ENCODE measurements at regions not wholly inside any gene's neighbourhood (a gene's known extent, or its start where the extent isn't known, plus 50 kb on each side); places are given as distances from the start of the nearest gene placed in this dataset.

DNA sequence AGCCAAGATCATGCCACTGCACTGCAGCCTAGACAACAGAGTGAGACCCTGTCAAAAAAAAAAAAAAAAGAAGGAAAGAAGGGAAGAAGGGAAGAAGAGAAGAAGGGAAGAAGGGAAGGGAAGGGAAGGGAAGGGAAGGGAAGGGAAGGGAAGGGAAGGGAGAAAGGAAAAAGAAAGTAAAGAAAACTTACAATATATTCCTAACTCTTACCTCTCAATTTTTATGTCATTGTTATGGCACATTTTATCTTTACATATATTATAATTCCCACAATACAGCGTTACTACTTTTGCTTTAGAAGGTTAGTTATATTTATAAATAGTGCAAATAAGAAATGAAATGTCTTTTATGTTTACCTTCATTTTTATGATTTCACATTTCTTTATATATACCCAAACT is 358.7 kb downstream of the HHIPL2 start:
- TF ChIP-seq, protein P1, sequence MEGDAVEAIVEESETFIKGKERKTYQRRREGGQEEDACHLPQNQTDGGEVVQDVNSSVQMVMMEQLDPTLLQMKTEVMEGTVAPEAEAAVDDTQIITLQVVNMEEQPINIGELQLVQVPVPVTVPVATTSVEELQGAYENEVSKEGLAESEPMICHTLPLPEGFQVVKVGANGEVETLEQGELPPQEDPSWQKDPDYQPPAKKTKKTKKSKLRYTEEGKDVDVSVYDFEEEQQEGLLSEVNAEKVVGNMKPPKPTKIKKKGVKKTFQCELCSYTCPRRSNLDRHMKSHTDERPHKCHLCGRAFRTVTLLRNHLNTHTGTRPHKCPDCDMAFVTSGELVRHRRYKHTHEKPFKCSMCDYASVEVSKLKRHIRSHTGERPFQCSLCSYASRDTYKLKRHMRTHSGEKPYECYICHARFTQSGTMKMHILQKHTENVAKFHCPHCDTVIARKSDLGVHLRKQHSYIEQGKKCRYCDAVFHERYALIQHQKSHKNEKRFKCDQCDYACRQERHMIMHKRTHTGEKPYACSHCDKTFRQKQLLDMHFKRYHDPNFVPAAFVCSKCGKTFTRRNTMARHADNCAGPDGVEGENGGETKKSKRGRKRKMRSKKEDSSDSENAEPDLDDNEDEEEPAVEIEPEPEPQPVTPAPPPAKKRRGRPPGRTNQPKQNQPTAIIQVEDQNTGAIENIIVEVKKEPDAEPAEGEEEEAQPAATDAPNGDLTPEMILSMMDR (IDR thresholded peaks at IDR 0.05; ENCODE audit: borderline replicate concordance, extremely low read depth, low read length, poor library complexity, severe bottlenecking) = no peak
- no peak for TF ChIP-seq EZH2 (IDR thresholded peaks at IDR 0.05; ENCODE audit: borderline replicate concordance, low read depth, low read length, severe bottlenecking)

All from DND-41 (cell line).